Medulla oblongata (tissue), 1 donor: ENCODE measurements at regions not wholly inside any gene's neighbourhood (a gene's known extent, or its start where the extent isn't known, plus 50 kb on each side); places are given as distances from the start of the nearest gene placed in this dataset.

ENCODE experiments used
- DNase-seq: peaks from one replicate; pipeline ENCODE4 v3.0.0-alpha.2; 2015; ENCODE audit errors: extremely low spot score

DNA sequence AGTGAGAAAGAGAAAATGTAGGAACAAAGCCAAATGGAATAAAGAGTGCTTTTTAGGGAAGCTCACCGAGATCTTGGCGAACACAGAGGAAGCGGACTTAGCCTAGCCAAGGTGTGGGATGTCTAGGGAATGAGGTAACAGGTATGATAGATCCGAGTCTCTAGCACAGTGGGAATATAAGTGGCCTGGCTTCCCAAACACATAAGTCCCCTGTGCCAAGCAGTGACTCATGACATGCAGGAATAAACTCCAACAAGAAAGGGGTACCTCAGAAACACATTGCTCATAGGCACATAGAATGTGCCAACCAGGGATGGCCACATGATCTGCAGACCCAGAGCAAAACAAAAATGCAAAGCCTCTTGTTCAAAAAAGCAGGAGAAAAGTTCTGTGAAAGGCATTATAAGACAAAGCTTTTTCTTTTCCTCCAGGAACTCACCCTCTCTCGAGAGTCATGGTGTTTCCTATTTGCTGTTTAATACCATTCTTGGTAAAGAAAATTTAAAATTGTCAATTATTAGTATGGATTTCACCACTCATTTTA lies 542.5 kb downstream of the GATA3 start:
- DNase-seq, result no peak

DNA sequence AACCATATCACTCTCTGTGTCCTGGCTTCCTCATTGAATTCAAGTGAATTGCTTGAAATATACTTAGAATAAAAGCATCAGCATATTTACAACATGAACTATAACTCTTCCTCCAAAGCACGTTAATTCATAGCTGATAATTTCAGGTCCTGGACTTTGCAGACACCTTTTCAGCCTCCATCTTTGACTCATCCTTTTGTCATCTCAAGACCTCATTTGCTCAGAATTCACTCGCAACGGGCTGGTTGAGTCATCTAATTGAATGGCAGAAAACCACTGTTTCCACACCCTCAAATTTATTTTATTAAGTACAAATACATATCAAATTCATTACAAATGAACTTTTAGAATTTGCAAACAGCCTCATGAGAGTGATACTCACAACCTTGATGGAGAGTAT lies 545.7 kb downstream of the GATA3 start:
- DNase-seq, result no peak

DNA sequence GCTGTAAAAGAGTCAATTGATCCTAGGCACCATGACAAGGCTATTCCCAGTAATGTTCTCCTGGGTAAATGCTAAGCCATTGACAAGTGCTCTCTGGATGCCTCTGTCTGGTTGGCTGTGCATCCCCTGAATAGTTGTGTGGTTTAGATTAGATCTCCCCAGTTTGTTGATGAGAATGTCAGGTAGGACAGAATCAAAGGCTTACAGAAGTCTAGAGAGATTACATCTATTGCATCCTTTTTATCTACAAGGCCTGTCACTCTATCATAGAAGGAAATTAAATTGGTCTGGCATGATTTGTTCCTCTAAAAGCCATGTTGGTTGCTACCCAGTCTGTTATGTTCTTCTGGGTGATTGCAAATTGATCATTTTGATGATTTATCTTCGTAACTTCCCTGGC lies 548.3 kb downstream of the GATA3 start:
- no peak for DNase-seq

DNA sequence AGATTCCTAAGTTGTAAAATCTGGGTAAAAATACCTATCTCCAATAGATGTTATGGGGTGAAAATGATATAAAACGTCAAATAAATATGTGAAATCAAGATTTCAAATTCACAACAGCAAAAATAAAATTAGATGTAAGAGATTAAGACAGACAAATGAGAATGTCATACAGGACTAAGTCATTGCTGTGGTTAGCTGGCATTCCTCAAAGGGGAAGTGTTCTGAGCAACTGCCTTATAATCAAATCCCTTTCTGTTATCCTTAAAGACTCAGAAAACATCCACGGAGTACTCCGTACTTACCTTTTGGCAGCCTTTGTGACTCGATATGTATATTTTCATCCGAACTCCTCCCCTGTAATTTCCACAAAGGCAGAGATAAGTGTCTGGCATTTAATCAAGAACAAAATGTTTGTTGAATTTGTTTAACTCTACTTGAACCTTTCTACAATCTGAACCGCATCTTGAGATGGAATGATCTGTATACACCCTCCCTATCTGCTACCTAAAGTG lies 559.6 kb downstream of the GATA3 start:
- DNase-seq, result no peak

DNA sequence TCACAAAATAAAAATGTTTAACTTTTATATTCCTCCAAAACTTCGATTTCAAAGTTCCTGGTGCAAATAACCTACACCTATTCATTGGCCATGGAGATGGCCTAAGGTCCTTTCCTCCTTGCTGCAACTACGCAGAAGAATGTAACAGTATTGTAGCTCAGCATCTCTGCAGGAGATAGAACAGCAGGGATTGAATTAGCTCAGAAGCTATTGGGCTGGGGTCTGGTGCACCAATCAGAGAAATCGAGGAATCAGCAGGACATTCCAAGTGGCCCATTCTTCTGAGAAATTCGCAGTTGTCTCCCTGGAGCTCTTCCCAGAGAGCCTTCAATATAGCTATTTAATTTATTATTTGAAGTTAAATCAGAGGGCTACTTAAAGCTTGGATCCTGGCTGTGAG lies 560.6 kb downstream of the GATA3 start:
- DNase-seq, result no peak

DNA sequence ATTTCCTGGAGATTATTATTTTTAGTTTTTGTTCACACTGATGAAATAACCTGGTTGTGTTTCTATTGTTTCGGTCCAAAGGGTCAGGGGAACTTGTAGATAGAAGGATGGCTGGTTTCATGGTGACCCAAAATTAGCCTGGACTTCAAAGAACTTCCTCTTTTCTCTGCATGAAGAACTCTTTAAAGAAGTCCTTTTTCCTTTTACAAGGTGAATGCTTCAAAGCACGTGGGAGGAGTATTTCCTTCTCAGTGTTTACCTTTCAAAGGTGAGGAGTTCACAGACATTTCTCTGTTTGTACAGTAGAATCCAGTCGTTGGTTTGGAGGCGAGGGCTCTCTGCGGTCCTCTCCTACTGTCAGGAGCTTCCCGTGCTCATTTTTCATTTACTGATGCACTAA lies 561.7 kb downstream of the GATA3 start:
- DNase-seq, result no peak

DNA sequence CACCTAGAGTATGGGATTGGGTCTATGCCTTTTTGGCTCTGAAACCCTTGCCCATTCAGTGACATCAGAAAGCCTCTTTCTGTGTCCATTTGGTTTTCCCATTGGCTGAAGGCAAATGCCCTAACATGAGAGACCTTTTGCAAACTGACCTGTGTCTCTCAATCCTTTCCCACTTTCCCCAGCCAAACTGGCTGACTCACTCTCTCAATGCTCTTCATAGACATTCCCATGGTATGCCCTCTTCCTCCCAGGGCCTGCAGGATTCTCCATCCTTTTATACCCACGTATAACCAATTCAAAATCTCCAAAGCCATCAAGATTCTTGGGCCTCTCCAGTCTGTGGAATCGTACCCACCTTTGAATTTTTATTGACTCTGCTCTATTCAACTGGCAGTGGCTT lies 563.3 kb downstream of the GATA3 start:
- no peak for DNase-seq

DNA sequence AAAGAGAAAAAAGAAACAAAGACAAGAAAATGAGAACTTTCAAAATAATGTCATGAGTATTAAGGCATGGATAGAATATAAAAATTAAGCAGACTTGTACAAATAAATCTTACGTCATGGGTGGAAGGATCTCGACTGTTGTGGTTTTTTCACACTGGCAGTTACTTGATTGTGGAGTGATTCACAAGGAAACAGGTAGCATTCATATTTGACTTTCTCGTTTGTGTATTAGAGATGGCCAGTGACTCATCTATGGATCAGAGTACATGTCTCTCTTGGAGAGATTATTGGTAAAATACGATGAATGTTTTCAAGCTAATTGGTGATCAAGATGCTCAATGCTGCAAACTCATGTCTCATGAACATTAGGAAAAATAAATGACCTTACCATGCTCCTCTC lies 564.3 kb downstream of the GATA3 start:
- no peak for DNase-seq

DNA sequence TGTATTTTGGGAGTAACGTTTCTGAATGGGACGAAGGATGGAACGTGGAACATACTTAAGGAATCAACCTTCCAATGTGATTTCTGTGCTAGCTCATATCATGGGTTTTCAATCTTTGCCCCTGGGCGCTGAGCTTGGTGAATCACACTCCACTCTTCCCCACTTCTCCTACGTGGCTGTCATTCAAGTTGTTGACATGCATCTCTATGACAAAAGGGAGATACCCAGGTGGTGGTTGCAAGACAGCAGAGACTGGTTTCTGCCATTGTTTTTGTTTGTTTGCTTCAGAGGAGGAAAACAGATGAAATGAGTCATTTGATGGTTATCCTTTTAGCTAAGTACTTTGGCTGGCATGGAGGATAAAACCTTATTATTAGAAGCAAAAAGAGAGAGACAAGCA lies 573.9 kb downstream of the GATA3 start:
- DNase-seq, result no peak

DNA sequence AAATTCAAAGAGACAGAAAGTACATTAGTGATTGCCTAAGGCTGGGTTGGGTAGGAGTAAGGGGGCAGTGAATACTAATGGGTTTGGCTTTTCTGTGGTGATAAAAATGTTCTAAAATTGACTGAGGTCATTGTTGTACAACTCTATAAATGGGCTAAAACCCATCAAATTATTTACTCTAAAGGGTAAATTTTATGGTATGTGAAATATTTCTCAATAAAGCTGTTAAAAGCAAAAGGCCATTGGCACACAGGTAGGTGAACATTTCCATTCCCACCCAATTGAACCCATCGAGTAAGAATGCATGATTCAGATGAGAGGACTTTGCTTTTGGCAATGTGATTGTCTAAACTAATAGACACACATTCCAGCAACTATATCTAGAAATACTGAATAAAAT lies 579.4 kb downstream of the GATA3 start:
- no peak for DNase-seq

DNA sequence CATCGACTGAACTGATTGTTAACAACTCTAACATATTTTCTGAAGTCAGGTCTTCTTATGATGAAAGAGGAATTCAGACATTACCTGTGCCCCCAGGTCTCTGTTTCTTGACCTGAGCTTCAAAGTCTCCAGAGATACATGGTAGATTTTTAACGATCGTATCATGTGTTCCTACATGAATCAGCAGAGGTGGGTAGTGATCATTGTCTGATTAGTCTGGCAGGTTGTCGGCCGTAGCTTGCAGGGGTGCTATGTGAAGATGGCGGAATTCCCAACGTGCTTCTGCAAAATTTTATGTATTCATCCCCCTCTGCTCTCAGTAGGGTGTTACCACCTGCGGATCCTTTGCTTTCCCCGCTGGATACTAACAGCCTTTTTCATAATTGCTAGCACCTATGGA lies 581.9 kb downstream of the GATA3 start:
- DNase-seq, result no peak

DNA sequence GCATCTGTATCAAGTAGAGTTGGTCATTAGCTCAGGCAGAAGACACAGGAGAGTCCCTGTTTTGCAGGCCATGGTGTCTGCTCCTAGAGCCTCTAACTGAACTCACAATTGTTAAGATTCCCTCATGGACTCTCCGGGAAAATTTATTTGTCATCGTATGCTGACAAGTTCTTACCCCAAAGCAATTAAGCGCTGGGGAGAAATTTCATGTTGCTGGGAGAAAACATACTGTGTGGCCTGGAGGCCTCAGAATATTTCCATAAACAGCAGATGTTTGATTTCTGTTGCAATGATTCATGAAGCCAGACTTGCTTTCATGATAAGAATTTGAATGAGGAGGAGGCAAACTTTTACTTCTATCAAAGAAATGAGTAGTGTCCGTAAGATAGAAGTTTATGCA lies 583.2 kb downstream of the GATA3 start:
- no peak for DNase-seq

DNA sequence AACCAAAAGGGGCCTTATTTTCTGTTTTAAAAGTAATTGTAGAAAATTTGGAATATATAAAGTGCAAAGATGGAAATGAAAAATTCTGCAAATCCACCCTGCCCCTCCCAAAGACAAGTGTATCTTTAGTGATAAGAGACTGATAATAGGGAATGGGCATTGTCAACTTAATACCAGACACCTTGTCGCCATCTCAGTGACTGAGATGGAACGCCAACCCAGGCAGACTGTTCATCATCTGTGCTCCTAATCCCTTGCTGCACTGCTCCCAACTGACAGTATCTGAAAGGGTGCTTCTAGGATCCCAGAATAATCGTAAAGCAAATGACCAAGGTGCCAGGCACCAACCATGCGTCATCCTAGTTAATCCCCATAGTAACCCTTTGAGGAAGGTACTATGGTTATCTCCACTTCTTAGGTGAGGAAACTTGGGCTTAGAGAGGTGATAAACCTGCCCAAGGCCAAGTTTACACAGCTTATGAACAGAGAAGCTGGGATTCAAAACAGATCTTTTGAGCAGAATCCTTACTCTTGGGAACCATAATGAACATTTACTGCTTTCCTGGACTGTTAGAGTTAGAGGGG lies 583.7 kb downstream of the GATA3 start:
- no peak for DNase-seq

DNA sequence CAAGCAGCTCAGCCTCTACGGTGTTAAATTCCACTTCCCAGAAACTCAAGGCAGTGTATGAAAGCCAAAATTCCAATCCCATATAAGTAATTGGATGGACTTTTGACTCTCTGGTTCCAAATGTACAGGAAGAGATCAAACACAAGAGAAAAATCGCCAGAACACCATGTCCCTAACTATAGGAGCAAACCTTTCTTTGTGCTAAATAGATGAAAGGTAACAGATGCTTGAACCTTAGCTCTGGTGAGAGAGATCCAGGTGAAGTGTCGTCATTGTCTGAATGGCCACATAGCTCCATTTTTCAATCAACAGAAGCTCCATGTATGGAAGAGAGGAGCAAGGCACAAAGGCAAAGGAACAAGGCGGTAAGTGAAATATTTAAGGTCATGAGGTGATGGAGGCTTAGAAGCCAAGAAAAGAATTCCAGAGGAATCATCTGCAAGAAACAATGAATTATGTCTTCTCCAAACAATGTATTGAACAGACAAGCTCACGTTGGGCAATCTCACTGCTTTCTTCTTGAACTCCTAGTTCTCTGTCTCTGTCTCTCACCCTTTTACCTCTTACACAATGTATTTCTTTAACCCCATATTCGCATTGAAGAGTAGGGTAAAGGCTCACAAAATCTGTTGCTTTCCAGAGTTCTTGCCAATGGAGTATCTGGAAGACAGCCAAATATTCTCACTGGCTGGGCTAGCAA lies 585.1 kb downstream of the GATA3 start:
- no peak for DNase-seq

DNA sequence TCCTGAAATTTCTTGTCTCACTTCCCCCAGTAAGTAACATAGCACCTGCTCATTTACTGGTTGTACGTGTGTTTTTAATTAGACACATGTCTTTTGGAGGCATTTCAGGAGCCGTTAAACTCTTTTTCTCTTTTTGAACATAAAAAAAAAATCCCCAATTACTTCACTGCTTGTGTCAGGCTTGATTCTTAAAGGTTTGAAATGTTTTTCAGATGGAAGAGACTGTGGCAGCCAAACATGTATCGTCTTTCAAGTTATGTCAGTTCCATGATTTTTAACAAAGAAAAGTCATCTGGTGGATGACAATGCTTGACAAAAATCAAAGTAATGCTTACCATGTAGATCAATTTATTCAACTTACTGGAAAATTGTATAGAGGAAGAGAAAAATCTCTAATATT lies 585.8 kb downstream of the GATA3 start:
- DNase-seq, result no peak

DNA sequence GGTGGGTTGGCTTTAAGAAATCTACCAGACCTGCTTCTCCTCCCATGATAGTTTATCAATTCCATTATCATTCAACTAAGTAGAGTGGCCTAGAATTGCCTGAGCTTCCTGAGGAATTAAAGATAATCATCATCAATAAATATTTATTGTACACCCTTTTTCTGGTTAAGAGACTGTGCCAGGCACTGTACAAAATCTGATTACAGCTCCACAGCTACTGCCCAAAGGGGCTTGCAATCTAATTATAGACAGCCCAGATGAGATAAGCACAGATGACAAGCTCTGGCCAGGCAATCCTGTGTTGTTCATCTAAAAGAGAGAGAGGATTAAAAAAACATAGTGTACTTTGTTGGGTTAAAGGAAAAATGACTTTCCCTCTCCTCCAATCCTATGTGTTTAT lies 586.4 kb downstream of the GATA3 start:
- DNase-seq, result no peak

DNA sequence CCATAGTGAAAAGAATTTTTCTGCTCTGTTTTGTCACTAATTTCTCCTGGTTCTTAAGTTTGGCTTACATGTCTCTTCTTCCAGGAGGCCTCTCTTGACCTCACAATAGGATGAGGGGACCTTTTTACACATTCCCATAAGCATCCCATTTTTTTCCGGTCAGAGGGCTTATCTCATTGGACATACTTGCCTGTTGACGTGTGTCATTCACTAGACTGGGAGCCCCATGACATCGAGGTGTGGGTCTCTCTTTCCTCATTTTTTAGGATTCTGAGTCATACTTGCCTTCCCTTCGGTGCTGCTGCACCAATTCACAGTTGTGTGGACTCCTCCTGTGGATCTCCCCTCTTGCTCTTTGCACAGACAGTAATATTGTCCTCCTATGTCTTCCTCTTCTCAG lies 601.8 kb downstream of the GATA3 start:
- DNase-seq, result no peak

DNA sequence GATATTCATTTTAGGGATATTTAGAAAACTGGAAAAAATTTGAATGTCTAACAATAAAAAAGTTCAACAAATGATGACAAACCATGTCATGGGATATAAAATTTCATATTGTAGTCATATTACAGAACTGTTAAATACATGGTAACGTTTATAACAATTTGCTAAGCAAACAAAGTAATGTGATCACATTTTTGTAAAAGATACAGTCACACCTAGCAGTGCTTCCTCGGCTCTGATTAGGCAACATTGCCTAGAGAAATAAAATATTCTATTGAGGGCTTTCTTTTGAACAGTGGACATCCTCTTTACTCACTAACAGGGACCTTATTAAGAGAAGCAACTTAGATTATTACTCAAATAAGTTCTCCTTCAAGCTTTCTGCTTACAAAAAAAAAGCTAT lies 605.5 kb downstream of the GATA3 start:
- DNase-seq, result no peak

DNA sequence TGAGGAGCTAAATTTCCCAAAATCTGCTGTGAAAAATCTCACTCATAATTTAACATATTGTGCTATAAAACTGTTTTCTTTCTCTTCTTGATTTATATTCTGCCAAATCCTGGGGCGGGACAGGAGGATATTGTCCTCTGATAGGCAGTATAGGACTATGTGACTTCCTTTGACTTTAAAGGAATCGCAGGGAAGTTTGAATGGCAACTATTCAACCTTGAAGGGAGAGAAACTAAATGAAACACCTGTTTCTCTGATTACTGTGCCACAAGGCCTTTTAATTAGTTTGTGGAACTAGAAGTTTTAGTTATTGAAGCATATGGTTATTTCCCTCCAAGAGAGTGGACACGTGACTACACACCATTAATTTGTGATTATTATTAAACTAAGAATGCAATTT lies 607.4 kb downstream of the GATA3 start:
- no peak for DNase-seq

DNA sequence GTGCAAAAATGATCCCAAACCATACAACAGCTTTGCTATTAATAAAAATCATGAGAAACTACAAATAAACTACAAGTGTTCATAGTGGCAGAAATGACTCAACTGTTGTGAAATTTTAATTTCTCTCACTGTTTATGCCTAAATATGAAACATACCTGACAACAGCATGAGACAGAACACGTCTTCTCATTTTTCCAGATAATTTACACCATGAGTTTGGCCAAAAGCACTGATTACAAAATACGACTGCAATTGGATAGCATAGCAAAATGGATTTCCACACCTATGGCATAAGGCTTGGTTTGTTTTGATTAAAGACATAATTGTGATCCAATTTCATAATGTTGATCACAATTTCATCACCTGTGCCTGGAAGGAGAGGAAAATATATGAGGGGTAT lies 608.6 kb downstream of the GATA3 start:
- DNase-seq, result no peak

DNA sequence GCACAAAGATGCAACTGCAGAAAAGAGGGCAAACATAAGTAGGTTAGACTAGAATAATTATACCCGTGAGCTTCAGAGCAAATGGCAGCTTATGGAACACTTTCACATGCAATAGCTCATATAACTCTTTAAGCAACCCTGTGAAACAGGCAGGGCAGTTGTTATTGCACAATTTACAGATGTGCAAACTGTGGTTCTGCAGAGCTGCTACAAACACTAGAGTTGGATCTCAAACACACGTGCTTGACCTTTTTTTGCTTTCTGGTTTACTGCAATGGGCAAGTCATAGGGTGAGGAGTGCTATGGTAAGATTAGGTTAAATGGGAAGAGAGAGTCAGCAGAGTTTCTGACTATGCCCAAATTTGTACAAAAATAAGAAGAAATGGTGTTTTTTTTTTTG lies 610.8 kb downstream of the GATA3 start:
- no peak for DNase-seq

DNA sequence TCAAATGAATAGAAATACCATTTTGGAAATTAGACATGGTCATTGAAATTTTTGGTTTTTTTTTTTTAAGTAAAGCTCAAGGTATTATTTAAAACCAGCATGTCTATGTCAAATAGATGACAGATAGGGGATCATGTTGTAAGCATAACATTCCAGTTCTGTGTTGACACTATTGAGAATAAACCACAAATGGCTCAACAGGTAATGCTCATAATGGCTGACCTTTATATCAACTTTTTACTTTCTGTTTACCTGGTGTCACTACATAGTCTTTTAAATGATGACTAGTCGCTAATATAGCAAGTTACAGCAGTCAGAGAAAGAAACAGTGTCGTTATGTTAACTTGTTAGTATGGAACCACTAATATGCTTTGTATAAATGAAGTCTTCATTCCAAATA lies 616.0 kb downstream of the GATA3 start:
- DNase-seq, result no peak

DNA sequence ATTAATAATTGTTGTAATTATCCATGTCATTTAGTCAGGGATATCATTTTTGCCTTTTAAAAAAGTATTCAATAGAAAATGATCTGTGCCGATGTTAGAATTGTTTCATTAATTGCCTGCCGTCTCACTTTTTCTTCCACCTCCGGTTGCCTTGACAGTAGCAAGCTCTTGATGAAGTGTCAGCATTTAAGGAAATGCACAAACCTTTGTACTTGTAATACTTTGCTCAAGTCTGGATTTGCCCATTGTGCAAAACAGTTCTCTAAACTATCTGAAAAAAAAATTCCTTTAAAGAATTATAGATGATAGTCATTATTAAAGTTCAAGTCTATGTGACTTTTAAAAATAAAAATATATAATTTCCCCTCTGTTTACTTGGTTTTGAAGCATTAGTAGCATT lies 619.7 kb downstream of the GATA3 start:
- no peak for DNase-seq

DNA sequence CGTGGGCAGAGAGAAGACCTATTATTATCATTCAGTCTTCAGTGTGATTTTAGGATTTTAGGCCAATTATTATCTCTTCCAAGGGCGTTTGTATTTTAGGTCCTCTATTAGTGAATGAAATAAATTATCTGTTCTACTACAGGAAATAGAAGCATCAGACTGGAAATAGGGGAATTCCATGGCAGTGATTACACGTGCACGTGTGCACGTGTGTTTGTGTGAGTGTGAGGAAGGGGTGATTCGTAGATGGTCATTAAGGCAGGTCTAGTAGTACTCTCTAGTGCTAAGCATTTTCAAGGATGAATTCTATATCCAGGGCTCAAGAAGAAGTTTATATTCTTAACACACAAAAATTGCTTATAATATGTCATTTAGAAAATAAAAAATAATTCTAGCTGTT lies 623.2 kb downstream of the GATA3 start:
- no peak for DNase-seq
